GM21717 (cell line): ENCODE measurements at regions not wholly inside any gene's neighbourhood (a gene's known extent, or its start where the extent isn't known, plus 50 kb on each side); places are given as distances from the start of the nearest gene placed in this dataset.
"Not testable (repeated sequence)": the region's sequence is repeated elsewhere in the genome, so short reads cannot be mapped to it uniquely, and the experiment has no call there.

Experiments used
- ATAC-seq: cut with Tn5 transposase; IDR thresholded peaks from one replicate; pipeline ENCODE4 v1.9.1; 2021; ENCODE audit warnings: mild to moderate bottlenecking, moderate library complexity; ENCODE audit not compliant: unreplicated experiment

- ATAC-seq, result no peak
These were observed 1233.8 kb upstream of the WWC1 start for GRCh38 chr5:167057665-167058064.

- no peak for ATAC-seq
These were observed 1229.8 kb upstream of the WWC1 start for GRCh38 chr5:167061695-167062094.

- no peak for ATAC-seq
These were observed 1228.3 kb upstream of the WWC1 start for GRCh38 chr5:167063116-167063515.

- no peak for ATAC-seq
These were observed 1227.7 kb upstream of the WWC1 start for GRCh38 chr5:167063788-167064187.

GRCh38 chr5:167064198-167064776 lies 1227.2 kb upstream of the WWC1 start:
- no peak for ATAC-seq

- ATAC-seq, result no peak
These were observed 1225.7 kb upstream of the WWC1 start for GRCh38 chr5:167065794-167066193.

GRCh38 chr5:167071981-167072610 lies 1219.3 kb upstream of the WWC1 start:
- ATAC-seq, result no peak

GRCh38 chr5:167081561-167081960 lies 1209.9 kb upstream of the WWC1 start:
- ATAC-seq, result no peak

GRCh38 chr5:167096816-167097215 lies 1194.6 kb upstream of the WWC1 start:
- no peak for ATAC-seq

- ATAC-seq, result no peak
These were observed 1187.1 kb upstream of the WWC1 start for GRCh38 chr5:167104351-167104750.

GRCh38 chr5:167105941-167106340 lies 1185.5 kb upstream of the WWC1 start:
- ATAC-seq, result no peak

GRCh38 chr5:167107684-167108083 lies 1183.8 kb upstream of the WWC1 start:
- ATAC-seq, result no peak

- not testable (repeated sequence) for ATAC-seq
These were observed 1183.2 kb upstream of the WWC1 start for GRCh38 chr5:167108266-167108665.

- ATAC-seq, result no peak
These were observed 1178.9 kb upstream of the WWC1 start for GRCh38 chr5:167112556-167112955.

- ATAC-seq, result no peak
These were observed 1169.2 kb upstream of the WWC1 start for GRCh38 chr5:167122267-167122666.

- ATAC-seq, result no peak
These were observed 1168.3 kb upstream of the WWC1 start for GRCh38 chr5:167123126-167123525.

GRCh38 chr5:167128581-167128980 lies 1162.9 kb upstream of the WWC1 start:
- ATAC-seq, result no peak

- ATAC-seq, result no peak
These were observed 1150.7 kb upstream of the WWC1 start for GRCh38 chr5:167140548-167141291.

- no peak for ATAC-seq
These were observed 1147.7 kb upstream of the WWC1 start for GRCh38 chr5:167143716-167144115.

GRCh38 chr5:167145841-167146240 lies 1145.6 kb upstream of the WWC1 start:
- ATAC-seq, result no peak

GRCh38 chr5:167147879-167148278 lies 1143.6 kb upstream of the WWC1 start:
- no peak for ATAC-seq

GRCh38 chr5:167150661-167151060 lies 1140.8 kb upstream of the WWC1 start:
- ATAC-seq, result no peak
